GM20000 (cell line): ENCODE measurements at regions not wholly inside any gene's neighbourhood (a gene's known extent, or its start where the extent isn't known, plus 50 kb on each side); places are given as distances from the start of the nearest gene placed in this dataset.

Experiments used
- DNase-seq: peaks from one replicate; pipeline ENCODE4 v3.0.0; 2012; ENCODE audit warnings: low spot score
- CTCF ChIP-seq: IDR thresholded peaks from 2 replicates; pipeline ENCODE4 v1.5.1; 2012; ENCODE audit warnings: mild to moderate bottlenecking, control low read depth; ENCODE audit errors: extremely low read depth, missing control alignments

- DNase-seq, result no peak
- TF ChIP-seq CTCF, result no peak
These were observed 389.3 kb downstream of the LMO7 start for GRCh38 chr13:76025392-76025791.

GRCh38 chr13:76024151-76024550 is 388.0 kb downstream of the LMO7 start:
- no peak for TF ChIP-seq CTCF
- DNase-seq, result no peak

- TF ChIP-seq CTCF, result no peak
- no peak for DNase-seq
These were observed 387.5 kb downstream of the LMO7 start for GRCh38 chr13:76023652-76024051.

GRCh38 chr13:76020421-76020955 is 384.4 kb downstream of the LMO7 start:
- TF ChIP-seq CTCF, result no peak
- DNase-seq, result no peak

- peak; percentile 17 for TF ChIP-seq CTCF
- no peak for DNase-seq
These were observed 383.4 kb downstream of the LMO7 start for GRCh38 chr13:76019421-76020044.

- DNase-seq, result no peak
- no peak for TF ChIP-seq CTCF
These were observed 381.9 kb downstream of the LMO7 start for GRCh38 chr13:76017861-76018556.

- TF ChIP-seq CTCF, result peak; percentile 76
- DNase-seq, result peak; percentile 28
These were observed 380.8 kb downstream of the LMO7 start for GRCh38 chr13:76016799-76017400.
